Neural cell (in vitro differentiated cells): ENCODE measurements at regions not wholly inside any gene's neighbourhood (a gene's known extent, or its start where the extent isn't known, plus 50 kb on each side); places are given as distances from the start of the nearest gene placed in this dataset.

Experiments
- TAF1 ChIP-seq: IDR thresholded peaks from 2 replicates; pipeline ENCODE4 v1.6.1; 2012; ENCODE audit warnings: low read depth
- TF ChIP-seq, protein P1 (sequence below): fragments of 450-650 bp; IDR thresholded peaks from 2 replicates; pipeline ENCODE4 v1.5.1; 2014; ENCODE audit warnings: antibody characterized with exemption, mild to moderate bottlenecking, moderate library complexity; ENCODE audit not compliant: poor library complexity, severe bottlenecking

DNA sequence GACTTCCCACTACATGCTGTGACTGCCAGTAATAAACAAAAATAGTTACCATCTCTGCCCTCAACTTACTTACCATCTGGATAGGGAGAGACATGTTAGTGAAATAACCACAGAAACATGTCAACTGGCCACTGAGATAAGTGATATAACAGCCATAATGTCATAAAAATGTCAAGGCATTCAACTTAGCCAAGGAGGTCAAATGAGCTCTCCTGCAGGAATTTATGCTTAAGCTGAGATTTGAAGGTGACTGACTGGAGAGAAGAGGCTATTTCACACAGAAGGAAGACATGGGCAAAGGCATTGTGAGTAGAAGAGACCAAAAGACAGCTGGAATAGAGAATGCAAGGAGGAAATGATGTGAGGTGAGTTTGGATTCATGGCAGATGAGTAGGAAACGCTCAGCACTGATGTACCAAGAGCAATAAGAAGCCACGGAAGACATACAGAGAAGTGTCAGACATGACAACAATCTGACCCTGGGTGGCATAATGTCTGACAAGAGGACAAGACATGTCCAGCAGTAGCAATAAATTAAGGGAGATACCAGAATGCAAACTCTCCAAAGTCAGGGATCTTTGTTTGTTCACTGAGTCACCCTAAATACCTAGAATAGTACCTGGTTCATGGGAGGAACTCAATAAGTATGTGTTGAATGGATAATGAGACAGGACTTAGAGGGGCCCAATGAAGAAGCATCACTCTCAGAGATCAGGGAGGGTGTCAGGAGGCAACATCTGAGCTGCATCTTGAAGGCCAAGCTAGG, 318.8 kb downstream of the ACTL7B start:
- no peak for TF ChIP-seq TAF1
- TF ChIP-seq, protein P1, sequence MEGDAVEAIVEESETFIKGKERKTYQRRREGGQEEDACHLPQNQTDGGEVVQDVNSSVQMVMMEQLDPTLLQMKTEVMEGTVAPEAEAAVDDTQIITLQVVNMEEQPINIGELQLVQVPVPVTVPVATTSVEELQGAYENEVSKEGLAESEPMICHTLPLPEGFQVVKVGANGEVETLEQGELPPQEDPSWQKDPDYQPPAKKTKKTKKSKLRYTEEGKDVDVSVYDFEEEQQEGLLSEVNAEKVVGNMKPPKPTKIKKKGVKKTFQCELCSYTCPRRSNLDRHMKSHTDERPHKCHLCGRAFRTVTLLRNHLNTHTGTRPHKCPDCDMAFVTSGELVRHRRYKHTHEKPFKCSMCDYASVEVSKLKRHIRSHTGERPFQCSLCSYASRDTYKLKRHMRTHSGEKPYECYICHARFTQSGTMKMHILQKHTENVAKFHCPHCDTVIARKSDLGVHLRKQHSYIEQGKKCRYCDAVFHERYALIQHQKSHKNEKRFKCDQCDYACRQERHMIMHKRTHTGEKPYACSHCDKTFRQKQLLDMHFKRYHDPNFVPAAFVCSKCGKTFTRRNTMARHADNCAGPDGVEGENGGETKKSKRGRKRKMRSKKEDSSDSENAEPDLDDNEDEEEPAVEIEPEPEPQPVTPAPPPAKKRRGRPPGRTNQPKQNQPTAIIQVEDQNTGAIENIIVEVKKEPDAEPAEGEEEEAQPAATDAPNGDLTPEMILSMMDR, result no peak
